CD4-positive, alpha-beta T cell (primary cell): ENCODE measurements at regions not wholly inside any gene's neighbourhood (a gene's known extent, or its start where the extent isn't known, plus 50 kb on each side); places are given as distances from the start of the nearest gene placed in this dataset.

Experiments
- ATAC-seq: fragments of 200-7000 bp; cut with Tn5 transposase; one replicate; pipeline ENCODE4 v1.10.0; 2022; ENCODE audit warnings: mild to moderate bottlenecking; ENCODE audit not compliant: poor library complexity
- CTCF ChIA-PET: fragments of 350-600 bp; sonication (Branson Sonifier 250); formaldehyde crosslinking; loops from one replicate; lab custom pipeline; 2021; ENCODE audit warnings: antibody characterized with exemption, inconsistent platforms; lab: Charles Lee
- POLR2A ChIA-PET: fragments of 350-600 bp; sonication (Branson Sonifier 250); formaldehyde crosslinking; loops from one replicate; lab custom pipeline; 2021; ENCODE audit warnings: antibody characterized with exemption, inconsistent platforms; lab: Charles Lee
- DNase-seq, 14 experiments: peaks; one replicate each; pipeline ENCODE4 v3.0.0-alpha.2; 2013 to 2020; ENCODE audit warnings: mixed read lengths in 2 of 14
- H3K27ac ChIP-seq, 2 donors: one replicate each; pipeline versions ENCODE4 v1.5.1 to v1.7.0; 2013; ENCODE audit warnings: low read length in 2 of 2, low read depth in 1 of 2, mild to moderate bottlenecking in 1 of 2
- H3K27me3 ChIP-seq, 2 experiments: 1 replicate in 1 of 2; 2 replicates in 1 of 2; pipeline versions ENCODE4 v1.6.1 to v1.7.0; 2013; ENCODE audit warnings: low read length in 2 of 2, control low read depth in 1 of 2, mild to moderate bottlenecking in 1 of 2, moderate library complexity in 1 of 2; ENCODE audit not compliant: insufficient read depth in 2 of 2, control insufficient read depth in 1 of 2
- H3K36me3 ChIP-seq: one replicate; pipeline ENCODE4 v1.6.1; 2013; ENCODE audit warnings: low read length, control low read depth; ENCODE audit not compliant: insufficient read depth
- H3K4me1 ChIP-seq: one replicate; pipeline ENCODE4 v1.6.1; 2013; ENCODE audit warnings: low read length, control low read depth; ENCODE audit not compliant: insufficient read depth
- H3K4me3 ChIP-seq: one replicate; pipeline ENCODE4 v1.5.1; 2013; ENCODE audit warnings: mild to moderate bottlenecking, low read length, moderate library complexity
- H3K9me3 ChIP-seq, 2 experiments: 1 replicate in 1 of 2; 2 replicates in 1 of 2; pipeline versions ENCODE4 v1.6.1 to v1.7.0; 2013; ENCODE audit warnings: low read length in 2 of 2, mild to moderate bottlenecking in 2 of 2, control low read depth in 1 of 2, moderate library complexity in 1 of 2; ENCODE audit not compliant: control insufficient read depth in 1 of 2, insufficient read depth in 1 of 2
- H3K27ac Mint-ChIP-seq: one replicate; pipeline ENCODE4 v1.8.0; 2020; ENCODE audit warnings: mixed read lengths
- H3K27me3 Mint-ChIP-seq: one replicate; pipeline ENCODE4 v1.8.0; 2021; ENCODE audit warnings: mixed read lengths
- H3K36me3 Mint-ChIP-seq: one replicate; pipeline ENCODE4 v1.8.0; 2021; ENCODE audit warnings: low read depth, mixed read lengths
- H3K4me1 Mint-ChIP-seq: one replicate; pipeline ENCODE4 v1.8.0; 2021; ENCODE audit warnings: low read depth, mixed read lengths
- H3K4me3 Mint-ChIP-seq: one replicate; pipeline ENCODE4 v1.8.0; 2020; ENCODE audit warnings: mild to moderate bottlenecking, mixed read lengths
- H3K9me3 Mint-ChIP-seq: one replicate; pipeline ENCODE4 v1.8.0; 2020; ENCODE audit warnings: mixed read lengths
- CTCF ChIP-seq: fragments of 200-600 bp; IDR thresholded peaks from one replicate; pipeline ENCODE4 v1.8.0; 2022; ENCODE audit warnings: antibody characterized with exemption, mild to moderate bottlenecking
- intact Hi-C, 2 experiments: fragments of 100-400 bp; cut with DNase I in 1 of 2; cut with micrococcal nuclease in 1 of 2; formaldehyde crosslinking; loops; one replicate each; pipeline versions ENCODE4 v1.15.1 to v1.9.0; 2023 to 2025; cut with DNase I, micrococcal nuclease

- H3K4me1 ChIP-seq, result no peaks in the 10 kb centered on the region
- CTCF ChIA-PET, result no interaction called here
- intact Hi-C loops, result no loop called here
- no peaks in the 10 kb centered on the region for H3K27me3 ChIP-seq
- H3K9me3 Mint-ChIP-seq, result no peaks in the 10 kb centered on the region
- no peak overlapping the region for H3K27ac ChIP-seq
- no peak overlapping the region for H3K4me3 Mint-ChIP-seq
- no peaks in the 10 kb centered on the region for H3K36me3 Mint-ChIP-seq
- POLR2A ChIA-PET, result no interaction called here
- no peaks in the 10 kb centered on the region for H3K4me1 Mint-ChIP-seq
- H3K4me3 ChIP-seq, result no peak overlapping the region
- no peaks in the 10 kb centered on the region for H3K27me3 Mint-ChIP-seq
- no peaks in the 10 kb centered on the region for H3K9me3 ChIP-seq
- ATAC-seq, result no peak
- no peak overlapping the region for H3K27ac Mint-ChIP-seq
- no peaks in the 10 kb centered on the region for H3K36me3 ChIP-seq
- TF ChIP-seq CTCF, result no peak
- no peak for DNase-seq
Measured at GRCh38 chr2:7121851-7122250, 204.6 kb downstream of the RNF144A start.

- no peak for TF ChIP-seq CTCF
- no peak overlapping the region for H3K4me3 Mint-ChIP-seq
- ChIA-PET CTCF (no interaction called here), POLR2A (no interaction called here)
- no peaks in the 10 kb centered on the region for H3K9me3 ChIP-seq
- no peak overlapping the region for H3K27ac Mint-ChIP-seq
- H3K4me1 ChIP-seq, result no peaks in the 10 kb centered on the region
- ATAC-seq (no peak), DNase-seq (no peak)
- H3K4me3 ChIP-seq, result no peak overlapping the region
- no peaks in the 10 kb centered on the region for H3K27me3 Mint-ChIP-seq
- H3K4me1 Mint-ChIP-seq, result peaks cover 4% of the 10 kb centered on the region
- H3K36me3 ChIP-seq, result no peaks in the 10 kb centered on the region
- no peaks in the 10 kb centered on the region for H3K27me3 ChIP-seq
- intact Hi-C loops, result no loop called here
- no peak overlapping the region for H3K27ac ChIP-seq
- no peaks in the 10 kb centered on the region for H3K36me3 Mint-ChIP-seq
- H3K9me3 Mint-ChIP-seq, result no peaks in the 10 kb centered on the region
Measured at GRCh38 chr2:7127156-7127555, 209.9 kb downstream of the RNF144A start.

- H3K4me1 Mint-ChIP-seq, result peaks cover 4% of the 10 kb centered on the region
- H3K4me3 ChIP-seq, result no peak overlapping the region
- DNase-seq, result no peak
- H3K27me3 ChIP-seq, result no peaks in the 10 kb centered on the region
- H3K27ac ChIP-seq, result no peak overlapping the region
- no peak overlapping the region for H3K27ac Mint-ChIP-seq
- H3K4me1 ChIP-seq, result no peaks in the 10 kb centered on the region
- ChIA-PET CTCF (no interaction called here), POLR2A (no interaction called here)
- H3K9me3 Mint-ChIP-seq, result no peaks in the 10 kb centered on the region
- H3K4me3 Mint-ChIP-seq, result no peak overlapping the region
- H3K36me3 ChIP-seq, result no peaks in the 10 kb centered on the region
- no peak for TF ChIP-seq CTCF
- no peaks in the 10 kb centered on the region for H3K36me3 Mint-ChIP-seq
- intact Hi-C loops, result no loop called here
- no peaks in the 10 kb centered on the region for H3K27me3 Mint-ChIP-seq
- no peak for ATAC-seq
- H3K9me3 ChIP-seq, result no peaks in the 10 kb centered on the region
Measured at GRCh38 chr2:7127687-7128086, 210.5 kb downstream of the RNF144A start.
